ENCODE measurements at regions not wholly inside any gene's neighbourhood (a gene's known extent, or its start where the extent isn't known, plus 50 kb on each side); places are given as distances from the start of the nearest gene placed in this dataset.
A peak's percentile ranks its signal among the peaks of the same experiment; 100 is the strongest.

- no peak for DNase-seq
Observed at GRCh38 chr2:239582476-239582875, 181.7 kb upstream of the HDAC4 start.

DNA sequence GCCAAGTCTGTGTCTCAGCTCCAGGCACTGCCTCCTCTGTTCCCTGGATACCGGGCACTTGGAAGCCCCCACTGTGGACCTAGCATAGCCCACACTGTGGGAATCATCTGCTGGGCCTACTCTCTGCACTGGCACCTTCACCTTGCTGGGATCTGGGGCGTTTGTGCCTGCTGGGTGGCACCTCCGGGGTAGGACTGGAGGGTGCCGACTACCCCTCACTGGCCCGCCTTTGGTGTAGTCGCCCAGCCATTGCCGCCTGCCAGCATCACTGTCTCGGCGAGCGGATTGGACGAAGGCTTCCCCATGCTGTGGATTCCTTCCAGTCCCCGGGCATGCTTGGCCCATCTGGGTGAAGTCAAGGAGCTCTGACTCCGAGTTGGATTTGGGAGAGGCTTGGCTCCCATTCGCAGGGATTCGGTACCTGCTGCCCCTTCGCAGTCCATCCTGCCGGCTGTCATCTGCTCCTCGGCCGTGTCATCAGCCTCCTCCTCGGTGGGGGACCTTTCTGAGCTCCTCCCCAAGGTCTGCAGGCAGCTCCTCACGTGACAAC lies 180.6 kb upstream of the HDAC4 start:
- peak in 2 of 14 donors; percentile 12 to 16 for DNase-seq

- no peak for DNase-seq
Observed at GRCh38 chr2:239580199-239580527, 179.3 kb upstream of the HDAC4 start.

DNA sequence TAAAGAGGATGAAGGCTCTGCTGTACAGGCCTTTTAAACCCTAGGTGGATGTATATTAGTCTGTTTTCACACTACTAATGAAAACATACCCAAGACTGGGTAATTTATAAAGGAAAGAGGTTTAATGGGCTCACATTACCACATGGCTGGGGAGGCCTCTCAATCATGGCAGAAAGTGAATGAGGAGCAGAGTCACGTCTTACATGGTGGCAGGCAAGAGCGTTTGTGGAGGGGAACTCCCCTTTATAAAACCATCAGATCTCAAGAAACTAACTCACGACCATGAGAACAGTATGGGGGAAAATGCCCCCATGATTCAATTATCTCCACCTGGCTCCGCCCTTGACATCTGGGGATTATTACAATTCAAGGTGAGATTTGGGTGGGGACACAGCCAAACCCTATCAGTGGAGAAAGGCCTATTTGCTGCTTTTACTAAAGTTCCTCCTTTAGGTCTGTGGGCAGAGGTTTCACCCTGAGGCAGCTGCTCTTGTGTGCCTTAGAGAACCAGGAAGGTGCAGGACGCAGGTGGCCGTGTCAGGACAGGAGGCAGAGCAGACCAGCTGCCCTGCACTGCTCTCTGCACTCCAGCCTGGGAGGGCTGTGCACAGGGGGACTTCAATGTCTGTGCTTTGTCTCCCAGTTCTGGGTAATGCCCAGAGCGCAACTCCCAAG lies 178.8 kb upstream of the HDAC4 start:
- DNase-seq = no peak

DNA sequence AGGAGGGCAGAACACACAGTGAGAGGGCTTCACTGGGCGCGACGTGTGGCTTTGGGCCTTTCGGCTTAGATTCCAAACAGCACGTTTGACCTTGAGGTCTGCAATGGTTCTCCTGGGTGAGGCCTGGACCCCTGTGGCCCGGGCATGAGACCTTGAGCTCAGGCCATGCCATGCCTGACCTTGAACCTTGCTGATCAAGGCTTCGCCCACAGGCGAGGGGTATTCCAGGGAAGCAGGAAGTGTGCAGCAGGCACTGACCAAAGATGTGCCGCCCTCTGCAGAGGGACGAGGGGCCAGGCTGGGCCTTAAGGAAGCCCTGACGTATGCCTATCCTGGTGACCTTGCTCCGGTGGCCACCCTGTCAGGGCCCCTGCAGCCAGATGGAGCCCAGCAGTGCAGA lies 178.3 kb upstream of the HDAC4 start:
- DNase-seq = no peak

DNA sequence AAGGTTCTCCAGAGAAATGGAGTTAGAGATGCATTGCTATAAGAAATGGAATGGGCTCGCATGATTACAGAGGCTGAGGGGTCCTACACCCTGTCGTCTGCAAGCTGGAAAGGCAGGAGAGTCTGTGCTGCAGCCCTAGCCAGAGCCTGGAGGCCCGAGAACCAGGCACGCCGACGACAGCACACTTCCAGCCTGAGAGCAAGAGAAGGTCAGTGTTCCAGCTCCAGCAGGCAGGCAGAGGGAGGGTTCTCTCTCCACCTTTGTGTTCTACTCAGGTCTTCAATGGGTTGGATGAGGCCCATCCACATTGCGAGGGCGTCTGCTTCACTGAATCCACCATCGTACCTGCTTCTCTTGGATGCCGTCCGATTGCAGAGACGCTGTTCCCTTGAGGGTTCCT lies 177.6 kb upstream of the HDAC4 start:
- DNase-seq = no peak

GRCh38 chr2:239577935-239578334 lies 177.1 kb upstream of the HDAC4 start:
- no peak for DNase-seq

- DNase-seq = no peak
Observed at GRCh38 chr2:239576784-239577685, 176.2 kb upstream of the HDAC4 start.

DNA sequence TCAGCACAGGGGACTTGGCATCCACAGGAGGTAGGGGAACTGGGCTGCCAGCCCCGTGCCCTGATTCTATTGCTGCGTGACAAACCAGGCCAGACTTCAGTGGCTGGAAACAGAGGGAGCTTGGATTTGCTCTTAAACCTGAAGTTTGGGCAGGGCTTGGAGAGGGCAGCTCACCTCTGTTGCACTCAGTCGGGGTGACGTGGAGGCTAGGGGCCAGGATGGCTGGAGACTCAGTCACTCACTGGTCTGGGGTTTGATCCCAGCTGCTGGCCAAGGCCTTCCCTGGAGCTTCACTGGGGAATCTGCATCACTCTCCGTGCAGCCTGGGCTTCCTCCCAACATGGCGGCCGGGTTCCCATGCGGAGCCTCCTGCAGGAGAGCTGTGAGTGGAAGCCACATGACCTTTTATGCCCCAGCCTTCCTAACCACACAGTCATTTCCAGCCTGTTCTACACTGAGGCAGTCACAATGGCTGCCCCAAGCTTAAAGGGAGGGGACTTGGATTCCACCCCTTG lies 175.2 kb upstream of the HDAC4 start:
- DNase-seq = no peak

DNA sequence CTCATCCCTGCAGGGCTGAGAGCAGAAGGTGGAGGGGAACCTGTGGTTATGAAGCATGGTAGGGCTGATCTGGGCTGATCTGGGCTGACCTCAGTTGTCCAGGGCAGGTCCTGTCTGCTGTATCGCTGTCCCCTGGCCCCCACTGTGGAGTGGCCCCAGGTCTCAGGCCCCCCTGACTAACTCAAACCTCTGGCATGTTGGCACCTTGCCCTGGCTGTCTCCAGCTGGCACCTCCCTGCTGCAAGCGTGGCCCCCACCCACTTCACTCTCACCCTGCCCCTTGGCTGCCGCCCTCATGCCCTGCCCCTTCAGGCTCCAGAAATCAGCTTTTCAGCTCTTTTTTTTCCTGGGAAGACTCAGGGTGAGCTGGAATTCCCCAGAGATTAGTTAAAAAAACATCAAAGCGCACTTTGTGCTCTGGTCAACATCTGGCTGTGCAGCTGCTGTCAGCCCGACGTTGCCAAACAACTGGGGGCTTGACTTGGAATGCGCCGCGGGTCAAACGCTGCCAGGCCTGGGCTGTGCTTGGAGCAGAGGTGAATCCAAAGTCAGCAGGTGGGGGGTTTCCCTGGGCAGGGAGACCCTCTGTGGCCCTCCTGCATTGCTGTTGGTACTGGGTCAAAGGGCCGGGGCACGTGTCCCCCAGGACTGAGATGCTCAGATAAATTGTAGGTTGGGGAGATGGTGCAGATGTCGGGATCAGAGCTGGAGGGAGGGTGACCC lies 173.8 kb upstream of the HDAC4 start:
- peak in 1 of 14 donors; percentile 8 for DNase-seq

GRCh38 chr2:239574054-239574433 lies 173.2 kb upstream of the HDAC4 start:
- DNase-seq = no peak

- DNase-seq = no peak
Observed at GRCh38 chr2:239570971-239571520, 170.2 kb upstream of the HDAC4 start.

DNA sequence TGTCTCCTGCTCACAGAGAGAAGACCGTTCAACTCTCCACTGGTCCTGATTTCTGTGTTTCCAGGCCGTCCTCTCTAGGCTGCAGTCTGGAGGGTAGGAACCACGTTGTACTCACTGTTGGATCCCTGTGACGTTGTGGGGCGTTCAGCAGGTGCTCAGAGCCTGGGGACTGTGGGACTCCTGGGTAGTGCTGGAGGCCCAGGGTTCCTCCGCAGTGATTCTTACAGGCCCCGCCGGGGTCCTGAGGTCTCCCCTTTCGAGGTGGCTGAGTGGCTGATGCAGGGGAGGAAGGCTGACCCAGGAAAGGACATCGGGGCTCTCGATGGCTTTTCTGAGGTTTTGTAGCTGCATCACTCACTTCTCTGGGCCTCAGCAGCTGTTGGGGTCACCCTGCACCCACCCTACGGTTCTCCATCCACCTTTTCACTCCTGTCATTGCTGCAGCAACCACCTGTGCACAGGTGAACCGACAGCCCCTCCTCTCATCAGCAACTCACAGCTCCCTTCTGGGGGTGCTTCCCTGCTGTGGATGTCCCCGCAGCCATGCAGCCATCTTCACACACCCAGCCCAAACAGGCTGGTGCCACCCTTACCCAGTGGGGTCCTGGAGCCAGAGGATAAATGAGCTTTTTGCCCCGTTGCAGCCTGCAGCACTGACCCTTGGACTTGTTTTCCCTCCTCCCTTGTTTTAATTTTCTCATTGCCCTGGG lies 169.6 kb upstream of the HDAC4 start:
- DNase-seq = no peak

- no peak for DNase-seq
Observed at GRCh38 chr2:239569401-239570090, 168.7 kb upstream of the HDAC4 start.

- no peak for DNase-seq
Observed at GRCh38 chr2:239568601-239569000, 167.8 kb upstream of the HDAC4 start.

GRCh38 chr2:239567786-239568185 lies 167.0 kb upstream of the HDAC4 start:
- DNase-seq = no peak

DNA sequence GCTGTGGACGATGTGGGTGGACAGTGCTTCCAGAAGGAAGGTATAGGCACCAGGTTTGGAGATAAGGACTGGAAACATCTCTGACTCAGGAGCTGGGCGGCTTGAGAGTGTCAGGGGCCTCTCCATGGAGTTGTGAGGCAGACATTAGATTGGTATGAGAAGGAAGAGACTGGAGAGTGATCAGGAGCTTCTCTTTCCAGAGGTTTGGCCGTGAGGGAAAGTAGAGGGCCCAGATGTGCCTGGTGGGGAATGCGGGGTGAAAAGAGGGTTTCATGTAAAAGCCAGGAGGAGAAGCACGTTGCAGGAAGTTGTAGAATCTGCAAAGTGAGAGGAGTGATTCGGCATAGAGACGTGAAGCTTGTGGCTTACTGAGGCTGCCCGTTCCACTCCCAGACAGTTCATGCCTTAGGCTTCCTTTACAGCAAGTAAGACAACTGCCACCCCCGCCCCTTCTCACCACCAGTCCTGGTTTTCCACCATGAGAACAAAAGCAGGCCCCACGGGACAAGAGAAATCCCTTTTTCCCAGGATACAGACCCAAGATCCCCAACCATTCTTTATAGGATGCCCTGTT lies 166.3 kb upstream of the HDAC4 start:
- no peak for DNase-seq

GRCh38 chr2:239566162-239566994 lies 165.6 kb upstream of the HDAC4 start:
- no peak for DNase-seq

GRCh38 chr2:239564587-239564986 lies 163.8 kb upstream of the HDAC4 start:
- DNase-seq = no peak

DNA sequence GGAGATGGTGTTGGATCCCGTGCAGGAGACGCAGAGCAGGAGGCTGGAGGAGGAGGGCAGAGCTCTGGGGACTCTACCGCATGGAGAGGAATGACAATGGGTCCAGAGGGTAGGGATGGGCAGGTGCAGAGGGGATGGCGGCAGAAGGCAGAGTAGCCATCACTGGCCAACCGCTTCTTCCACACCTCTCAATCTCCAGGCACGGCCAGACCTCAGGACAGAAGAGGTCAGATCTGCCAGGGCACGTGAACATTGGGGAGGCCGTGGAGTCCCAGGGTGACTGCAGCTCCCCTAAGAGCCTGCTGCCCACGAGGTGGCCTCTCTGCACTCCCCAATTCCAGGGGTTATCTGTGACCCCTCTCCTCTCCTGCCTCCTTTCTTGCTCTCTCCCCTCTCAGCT lies 162.7 kb upstream of the HDAC4 start:
- DNase-seq = no peak
